Mesenchymal stem cell (in vitro differentiated cells and primary cell): ENCODE measurements at regions not wholly inside any gene's neighbourhood (a gene's known extent, or its start where the extent isn't known, plus 50 kb on each side); places are given as distances from the start of the nearest gene placed in this dataset.

Experiments used
- DNase-seq: peaks from one replicate; pipeline ENCODE4 v3.0.0-alpha.2; 2013
- H2AFZ ChIP-seq: one replicate; pipeline ENCODE4 v1.6.1; 2013; ENCODE audit warnings: low read depth, mild to moderate bottlenecking, control low read depth, inconsistent platforms, low read length, moderate library complexity
- H2AK5ac ChIP-seq: 2 replicates; pipeline ENCODE4 v1.6.1; 2013; ENCODE audit warnings: low read length, moderate library complexity, mild to moderate bottlenecking, inconsistent platforms; ENCODE audit not compliant: severe bottlenecking
- H2BK120ac ChIP-seq: one replicate; pipeline ENCODE4 v1.6.1; 2013; ENCODE audit warnings: low read depth, mild to moderate bottlenecking, inconsistent platforms, low read length, moderate library complexity
- H2BK12ac ChIP-seq, 2 experiments: one replicate each; pipeline ENCODE4 v1.6.1; 2013; ENCODE audit warnings: inconsistent platforms in 2 of 2, low read length in 2 of 2, mild to moderate bottlenecking in 2 of 2, moderate library complexity in 2 of 2, control low read depth in 1 of 2
- H2BK15ac ChIP-seq: one replicate; pipeline ENCODE4 v1.6.1; 2013; ENCODE audit warnings: mild to moderate bottlenecking, low read depth, inconsistent platforms; ENCODE audit not compliant: poor library complexity, severe bottlenecking
- H2BK5ac ChIP-seq: 2 replicates; pipeline ENCODE4 v1.6.1; 2013; ENCODE audit warnings: low read depth, mild to moderate bottlenecking, low read length, control low read depth, inconsistent platforms; ENCODE audit not compliant: poor library complexity, severe bottlenecking
- H3K14ac ChIP-seq, 2 experiments: one replicate each; pipeline ENCODE4 v1.6.1; 2013; ENCODE audit warnings: inconsistent platforms in 2 of 2, low read length in 2 of 2, control low read depth in 1 of 2, mild to moderate bottlenecking in 1 of 2, moderate library complexity in 1 of 2
- H3K18ac ChIP-seq, 2 experiments: one replicate each; pipeline ENCODE4 v1.6.1; 2013; ENCODE audit warnings: inconsistent platforms in 2 of 2, low read length in 2 of 2, control low read depth in 1 of 2, low read depth in 1 of 2, mild to moderate bottlenecking in 1 of 2
- H3K23ac ChIP-seq, 2 experiments: one replicate each; pipeline ENCODE4 v1.6.1; 2013; ENCODE audit warnings: inconsistent platforms in 2 of 2, low read length in 2 of 2, mild to moderate bottlenecking in 2 of 2, moderate library complexity in 2 of 2, control low read depth in 1 of 2
- H3K27ac ChIP-seq: 2 replicates; pipeline ENCODE4 v1.5.1; 2013; ENCODE audit warnings: mild to moderate bottlenecking, moderate library complexity, low read length, control low read depth, inconsistent platforms; ENCODE audit not compliant: poor library complexity, severe bottlenecking
- H3K27me3 ChIP-seq, 2 experiments: 2 replicates each; pipeline versions ENCODE4 v1.6.1 to v1.7.0; 2013; ENCODE audit warnings: low read length in 2 of 2, mild to moderate bottlenecking in 2 of 2, moderate library complexity in 2 of 2, control low read depth in 1 of 2, inconsistent platforms in 1 of 2; ENCODE audit not compliant: control insufficient read depth in 1 of 2, insufficient read depth in 1 of 2
- H3K36me3 ChIP-seq, 2 experiments: 2 replicates each; pipeline versions ENCODE4 v1.6.1 to v1.7.0; 2013; ENCODE audit warnings: low read length in 2 of 2, control low read depth in 1 of 2, inconsistent platforms in 1 of 2, low read depth in 1 of 2, mild to moderate bottlenecking in 1 of 2; ENCODE audit not compliant: insufficient read depth in 2 of 2, control insufficient read depth in 1 of 2
- H3K4ac ChIP-seq, 2 experiments: one replicate each; pipeline ENCODE4 v1.6.1; 2013; ENCODE audit warnings: inconsistent platforms in 2 of 2, low read length in 2 of 2, mild to moderate bottlenecking in 2 of 2, moderate library complexity in 2 of 2, control low read depth in 1 of 2, low read depth in 1 of 2
- H3K4me1 ChIP-seq: 2 replicates; pipeline ENCODE4 v1.6.1; 2013; ENCODE audit warnings: low read depth, low read length, control low read depth; ENCODE audit not compliant: control insufficient read depth, insufficient read depth
- H3K4me2 ChIP-seq: 2 replicates; pipeline ENCODE4 v1.6.1; 2013; ENCODE audit warnings: low read length, mild to moderate bottlenecking, inconsistent platforms; ENCODE audit not compliant: poor library complexity, severe bottlenecking
- H3K4me3 ChIP-seq, 2 experiments: 2 replicates each; pipeline versions ENCODE4 v1.5.1 to v1.7.0; 2013; ENCODE audit warnings: low read length in 2 of 2, mild to moderate bottlenecking in 2 of 2, control low read depth in 1 of 2, low read depth in 1 of 2; ENCODE audit not compliant: insufficient read depth in 1 of 2
- H3K79me1 ChIP-seq: replicated peaks from 2 replicates; pipeline ENCODE4 v1.6.1; 2013; ENCODE audit warnings: mild to moderate bottlenecking, control low read depth, low read length, inconsistent platforms; ENCODE audit not compliant: poor library complexity, severe bottlenecking
- H3K9ac ChIP-seq: 2 replicates; pipeline ENCODE4 v1.7.0; 2013; ENCODE audit warnings: mild to moderate bottlenecking, low read length, moderate library complexity
- H3K9me3 ChIP-seq: 2 replicates; pipeline ENCODE4 v1.7.0; 2013; ENCODE audit warnings: mild to moderate bottlenecking, low read length; ENCODE audit not compliant: control insufficient read depth
- H4K8ac ChIP-seq: one replicate; pipeline ENCODE4 v1.6.1; 2013; ENCODE audit warnings: inconsistent platforms, mild to moderate bottlenecking, low read length, moderate library complexity
- H4K91ac ChIP-seq: one replicate; pipeline ENCODE4 v1.6.1; 2013; ENCODE audit warnings: mild to moderate bottlenecking, low read length, inconsistent platforms
- WGBS: methylation state at CpG from one replicate; pipeline ENCODE4 v1.1.7; 2013; ENCODE audit warnings: mixed read lengths; 5-methylcytosine and 5-hydroxymethylcytosine counted together

DNA sequence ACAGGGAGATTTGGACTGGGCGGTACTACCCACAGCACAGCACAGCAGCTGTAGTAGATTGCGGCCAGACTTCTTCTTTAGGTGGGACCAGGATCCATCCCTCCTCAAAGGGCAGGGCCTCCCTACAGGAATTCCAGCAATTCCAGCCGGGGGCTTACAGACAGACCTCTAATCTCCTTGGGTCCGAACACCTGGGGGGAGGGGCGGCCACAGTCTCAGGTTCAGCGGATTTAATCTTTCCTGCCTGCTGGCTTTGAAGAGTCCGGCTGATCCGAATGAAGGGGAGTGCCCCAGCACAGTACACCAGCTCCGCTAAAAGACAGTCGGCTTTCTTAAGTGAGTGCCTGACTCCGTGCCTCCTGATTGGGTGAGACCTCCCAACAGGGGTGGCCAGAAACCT lies 1708.5 kb downstream of the BRINP3 start:
- no peak overlapping the region for H2BK12ac ChIP-seq
- H3K4me3 ChIP-seq = no peak overlapping the region
- H2AK5ac ChIP-seq = no peak overlapping the region
- H3K4me2 ChIP-seq = no peak overlapping the region
- H2BK15ac ChIP-seq = no peak overlapping the region
- 82% methylated on average over 11 of the region's 11 CpGs for WGBS
- peaks cover 8% of the 10 kb centered on the region for H3K9me3 ChIP-seq
- no peak overlapping the region for H4K8ac ChIP-seq
- no peak overlapping the region for H3K18ac ChIP-seq
- H3K9ac ChIP-seq = no peak overlapping the region
- no peaks in the 10 kb centered on the region for H3K27me3 ChIP-seq
- no peak overlapping the region for H2BK120ac ChIP-seq
- H3K4ac ChIP-seq = no peak overlapping the region
- DNase-seq = no peak
- H3K79me1 ChIP-seq = no peaks in the 10 kb centered on the region
- no peak overlapping the region for H2AFZ ChIP-seq
- no peak overlapping the region for H3K14ac ChIP-seq
- no peaks in the 10 kb centered on the region for H3K36me3 ChIP-seq
- no peak overlapping the region for H3K23ac ChIP-seq
- H2BK5ac ChIP-seq = no peak overlapping the region
- H3K27ac ChIP-seq = no peak overlapping the region
- H3K4me1 ChIP-seq = no peaks in the 10 kb centered on the region
- no peak overlapping the region for H4K91ac ChIP-seq

DNA sequence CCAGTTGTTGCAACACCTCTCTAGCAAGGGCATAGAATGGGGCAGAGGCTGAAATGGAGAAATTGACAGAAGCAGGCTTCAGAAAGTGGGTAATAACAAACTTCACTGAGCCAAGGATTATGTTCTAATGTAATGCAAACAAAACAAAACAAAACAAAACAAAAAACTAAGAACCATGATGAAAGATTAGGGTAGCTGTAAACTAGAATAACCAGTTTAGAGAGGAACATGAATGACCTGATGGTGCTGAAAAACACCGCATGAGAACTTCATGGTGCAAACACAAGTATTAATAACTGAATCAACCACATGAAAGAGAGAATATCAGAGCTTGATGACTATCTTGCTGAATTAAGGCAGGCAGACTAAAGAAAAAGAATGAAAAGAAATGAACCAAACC lies 1707.7 kb downstream of the BRINP3 start:
- no peak overlapping the region for H3K4me2 ChIP-seq
- no peaks in the 10 kb centered on the region for H3K4me1 ChIP-seq
- no peak overlapping the region for H3K9ac ChIP-seq
- no peak overlapping the region for H4K91ac ChIP-seq
- H2AFZ ChIP-seq = no peak overlapping the region
- no peak overlapping the region for H2BK15ac ChIP-seq
- no peak overlapping the region for H3K14ac ChIP-seq
- no peak overlapping the region for H3K27ac ChIP-seq
- no peak overlapping the region for H4K8ac ChIP-seq
- H3K4me3 ChIP-seq = no peak overlapping the region
- H3K36me3 ChIP-seq = no peaks in the 10 kb centered on the region
- no peak overlapping the region for H2BK120ac ChIP-seq
- no peak for DNase-seq
- no peak overlapping the region for H3K23ac ChIP-seq
- H2AK5ac ChIP-seq = no peak overlapping the region
- WGBS = no CpG with 5 or more reads among the region's 1 CpG
- no peak overlapping the region for H3K4ac ChIP-seq
- no peak overlapping the region for H2BK5ac ChIP-seq
- no peaks in the 10 kb centered on the region for H3K27me3 ChIP-seq
- no peak overlapping the region for H3K18ac ChIP-seq
- H2BK12ac ChIP-seq = no peak overlapping the region
- H3K9me3 ChIP-seq = peaks cover 8% of the 10 kb centered on the region
- H3K79me1 ChIP-seq = no peaks in the 10 kb centered on the region

GRCh38 chr1:188778578-188778977 lies 1699.1 kb downstream of the BRINP3 start:
- DNase-seq = no peak
- Histone ChIP-seq H3K79me1 (no peaks in the 10 kb centered on the region), H3K4me2 (no peak overlapping the region), H3K27me3 (no peaks in the 10 kb centered on the region), H3K36me3 (no peaks in the 10 kb centered on the region), H2AFZ (no peak overlapping the region), H2BK5ac (no peak overlapping the region), H3K9me3 (no peaks in the 10 kb centered on the region), H2BK120ac (no peak overlapping the region), H2BK12ac (no peak overlapping the region), H3K4ac (no peak overlapping the region), H3K23ac (no peak overlapping the region), H3K9ac (no peak overlapping the region), H4K8ac (no peak overlapping the region), H2BK15ac (no peak overlapping the region), H4K91ac (no peak overlapping the region), H3K4me3 (no peak overlapping the region), H3K27ac (no peak overlapping the region), H3K14ac (no peak overlapping the region), H2AK5ac (no peak overlapping the region), H3K4me1 (no peaks in the 10 kb centered on the region), H3K18ac (no peak overlapping the region)
- WGBS = no CpG with 5 or more reads among the region's 2 CpGs

DNA sequence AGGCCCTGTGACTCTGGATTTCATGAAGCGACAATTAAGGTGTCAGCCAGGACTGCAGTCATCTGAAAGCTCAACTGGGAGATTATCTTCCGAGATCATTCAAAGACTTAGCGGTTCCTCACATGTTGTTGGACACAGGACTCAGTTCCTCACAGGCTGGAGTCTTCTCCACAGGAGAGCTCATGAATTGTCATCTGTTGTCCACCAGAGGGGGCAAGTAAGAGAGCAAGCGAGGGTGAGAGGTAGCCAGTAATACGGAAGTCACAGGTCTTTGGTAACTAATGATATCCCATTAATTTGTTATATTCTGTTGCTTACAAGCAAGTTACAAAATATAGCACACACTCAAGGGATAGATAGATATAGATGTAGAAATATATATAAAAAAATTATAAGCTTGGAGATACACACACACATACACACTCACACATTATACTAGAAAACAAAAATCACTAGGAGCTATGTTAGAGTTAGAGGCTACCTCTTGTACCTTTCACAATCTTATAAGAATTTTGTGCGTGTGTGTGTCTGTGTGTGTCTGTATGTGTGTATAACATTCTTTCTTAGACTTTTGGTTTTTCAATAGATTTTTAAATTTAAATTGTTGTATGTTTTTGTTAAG lies 1695.3 kb downstream of the BRINP3 start:
- H2AFZ ChIP-seq = no peak overlapping the region

More for the DNA sequence above, 1695.3 kb downstream of the BRINP3 start:
- Histone ChIP-seq H3K4me1 (no peaks in the 10 kb centered on the region), H3K23ac (no peak overlapping the region), H2BK12ac (no peak overlapping the region), H3K9ac (no peak overlapping the region), H2BK5ac (no peak overlapping the region), H3K27me3 (no peaks in the 10 kb centered on the region), H2BK15ac (no peak overlapping the region), H4K91ac (no peak overlapping the region), H4K8ac (no peak overlapping the region), H3K79me1 (no peaks in the 10 kb centered on the region), H3K36me3 (no peaks in the 10 kb centered on the region), H3K4ac (no peak overlapping the region), H2BK120ac (no peak overlapping the region), H3K27ac (no peak overlapping the region), H3K9me3 (no peaks in the 10 kb centered on the region), H2AK5ac (no peak overlapping the region), H3K4me2 (no peak overlapping the region), H3K14ac (no peak overlapping the region), H3K18ac (no peak overlapping the region), H3K4me3 (no peak overlapping the region)
- WGBS = 83% methylated on average over 3 of the region's 6 CpGs
- DNase-seq = peak; percentile 64
